CD4-positive, CD25-positive, alpha-beta regulatory T cell (primary cell): ENCODE measurements at regions not wholly inside any gene's neighbourhood (a gene's known extent, or its start where the extent isn't known, plus 50 kb on each side); places are given as distances from the start of the nearest gene placed in this dataset.
"Not testable (repeated sequence)": the region's sequence is repeated elsewhere in the genome, so short reads cannot be mapped to it uniquely, and the experiment has no call there.

ENCODE experiments used
- ATAC-seq, 2 donors: fragments of 150-1000 bp; cut with Tn5 transposase; one replicate each; pipeline ENCODE4 v1.10.0; 2021; ENCODE audit warnings: low read depth in 2 of 2, moderate number of reproducible peaks in 2 of 2, moderate library complexity in 1 of 2
- DNase-seq, 3 donors: peaks; one replicate each; pipeline versions ENCODE4 v3.0.0 to v3.0.0-alpha.2; 2012 to 2022; ENCODE audit warnings: mixed read lengths in 1 of 3
- H3K27ac ChIP-seq: one replicate; pipeline ENCODE4 v1.7.0; 2013; ENCODE audit warnings: mild to moderate bottlenecking, low read length; ENCODE audit not compliant: insufficient read depth, poor library complexity, severe bottlenecking
- H3K27me3 ChIP-seq: one replicate; pipeline ENCODE4 v1.7.0; 2013; ENCODE audit warnings: low read length; ENCODE audit not compliant: control insufficient read depth, insufficient read depth
- H3K36me3 ChIP-seq: one replicate; pipeline ENCODE4 v1.7.0; 2013; ENCODE audit warnings: mild to moderate bottlenecking, low read length, moderate library complexity; ENCODE audit not compliant: control insufficient read depth, insufficient read depth
- H3K4me1 ChIP-seq: 2 replicates; pipeline ENCODE4 v1.7.0; 2013; ENCODE audit warnings: mild to moderate bottlenecking, low read length; ENCODE audit not compliant: insufficient read depth, control insufficient read depth, poor library complexity, severe bottlenecking
- H3K4me3 ChIP-seq: one replicate; pipeline ENCODE4 v1.7.0; 2013; ENCODE audit warnings: low read depth, mild to moderate bottlenecking, low read length, moderate library complexity
- H3K9me3 ChIP-seq, 2 experiments: 1 replicate in 1 of 2; 2 replicates in 1 of 2; pipeline ENCODE4 v1.7.0; 2013; ENCODE audit warnings: low read length in 2 of 2, mild to moderate bottlenecking in 1 of 2, moderate library complexity in 1 of 2; ENCODE audit not compliant: control insufficient read depth in 2 of 2
- H3K27ac Mint-ChIP-seq, 3 donors: one replicate each; pipeline ENCODE4 v1.8.0; 2020 to 2022; ENCODE audit warnings: mild to moderate bottlenecking in 3 of 3, mixed read lengths in 3 of 3, moderate library complexity in 2 of 3
- H3K27me3 Mint-ChIP-seq: one replicate; pipeline ENCODE4 v1.8.0; 2022; ENCODE audit warnings: mild to moderate bottlenecking, mixed read lengths
- H3K36me3 Mint-ChIP-seq: one replicate; pipeline ENCODE4 v1.8.0; 2020; ENCODE audit warnings: mixed read lengths
- H3K4me1 Mint-ChIP-seq, 4 donors: one replicate each; pipeline ENCODE4 v1.8.0; 2020 to 2022; ENCODE audit warnings: mixed read lengths in 4 of 4, mild to moderate bottlenecking in 1 of 4
- H3K4me3 Mint-ChIP-seq, 4 donors: one replicate each; pipeline ENCODE4 v1.8.0; 2020 to 2022; ENCODE audit warnings: mild to moderate bottlenecking in 4 of 4, mixed read lengths in 4 of 4, moderate library complexity in 3 of 4
- H3K9me3 Mint-ChIP-seq, 7 donors: one replicate each; pipeline ENCODE4 v1.8.0; 2020 to 2022; ENCODE audit warnings: mixed read lengths in 7 of 7, mild to moderate bottlenecking in 3 of 7, moderate library complexity in 2 of 7

GRCh38 chr7:149628361-149629149 is 130.9 kb upstream of the ZNF746 start:
- DNase-seq, H3K9me3 ChIP-seq, H3K27me3 ChIP-seq, H3K27ac ChIP-seq, H3K36me3 ChIP-seq, H3K9me3 Mint-ChIP-seq, H3K4me3 ChIP-seq, H3K27ac Mint-ChIP-seq, H3K36me3 Mint-ChIP-seq, H3K4me3 Mint-ChIP-seq, ATAC-seq: not testable (repeated sequence)
- H3K27me3 Mint-ChIP-seq = peaks cover 25% of the 10 kb centered on the region
- H3K4me1 Mint-ChIP-seq = peaks cover 0 to 16% (median 9%) of the 10 kb centered on the region in 4 donors
- peaks cover 14% of the 10 kb centered on the region for H3K4me1 ChIP-seq

- H3K4me1 Mint-ChIP-seq = peaks cover 0 to 23% (median 13%) of the 10 kb centered on the region in 4 donors
- H3K27ac Mint-ChIP-seq = no peak overlapping the region
- no peak for ATAC-seq
- Histone ChIP-seq H3K9me3 (no peaks in the 10 kb centered on the region), H3K36me3 (no peaks in the 10 kb centered on the region), H3K27ac (no peak overlapping the region), H3K4me1 (peaks cover 21% of the 10 kb centered on the region), H3K4me3 (no peak overlapping the region), H3K27me3 (peaks cover 2% of the 10 kb centered on the region)
- H3K27me3 Mint-ChIP-seq = peaks cover 25% of the 10 kb centered on the region
- DNase-seq = no peak
- no peaks in the 10 kb centered on the region for H3K9me3 Mint-ChIP-seq
- peaks cover 3% of the 10 kb centered on the region for H3K36me3 Mint-ChIP-seq
- peak overlapping the region in 1 of 4 donors; percentile 33 for H3K4me3 Mint-ChIP-seq
Measured at GRCh38 chr7:149627911-149628310, 130.3 kb upstream of the ZNF746 start.

- H3K4me3 Mint-ChIP-seq = peak overlapping the region in 1 of 4 donors; percentile 94
- Histone ChIP-seq H3K36me3 (no peaks in the 10 kb centered on the region), H3K4me3 (no peak overlapping the region), H3K9me3 (no peaks in the 10 kb centered on the region), H3K4me1 (peaks cover 30% of the 10 kb centered on the region), H3K27me3 (peaks cover 2% of the 10 kb centered on the region), H3K27ac (no peak overlapping the region)
- H3K9me3 Mint-ChIP-seq = no peaks in the 10 kb centered on the region
- peaks cover 3% of the 10 kb centered on the region for H3K36me3 Mint-ChIP-seq
- DNase-seq = no peak
- H3K4me1 Mint-ChIP-seq = peaks cover 1 to 32% (median 22%) of the 10 kb centered on the region in 4 donors
- peaks cover 25% of the 10 kb centered on the region for H3K27me3 Mint-ChIP-seq
- H3K27ac Mint-ChIP-seq = no peak overlapping the region
- ATAC-seq = no peak
Measured at GRCh38 chr7:149626972-149627371, 129.4 kb upstream of the ZNF746 start.

- H3K9me3 ChIP-seq = no peaks in the 10 kb centered on the region
- peaks cover 38% of the 10 kb centered on the region for H3K4me1 ChIP-seq
- H3K27me3 ChIP-seq = no peaks in the 10 kb centered on the region
- peak overlapping the region; percentile 80 to 94 (median 92) for H3K4me3 Mint-ChIP-seq
- no peak overlapping the region for H3K4me3 ChIP-seq
- ATAC-seq (no peak), DNase-seq (no peak)
- H3K27ac ChIP-seq = no peak overlapping the region
- no peaks in the 10 kb centered on the region for H3K9me3 Mint-ChIP-seq
- H3K4me1 Mint-ChIP-seq = peaks cover 6 to 41% (median 27%) of the 10 kb centered on the region in 4 donors
- H3K27ac Mint-ChIP-seq = peak overlapping the region in 2 of 3 donors; percentile 40 to 62
- peaks cover 1% of the 10 kb centered on the region for H3K36me3 ChIP-seq
- H3K36me3 Mint-ChIP-seq = peaks cover 6% of the 10 kb centered on the region
- peaks cover 25% of the 10 kb centered on the region for H3K27me3 Mint-ChIP-seq
Measured at GRCh38 chr7:149625947-149626392, 128.4 kb upstream of the ZNF746 start.

GRCh38 chr7:149625340-149625946 is 127.8 kb upstream of the ZNF746 start:
- Mint-ChIP-seq H3K4me3 (peak overlapping the region; percentile 80 to 94 (median 92)), H3K27ac (peak overlapping the region; percentile 7 to 62 (median 40)), H3K9me3 (no peaks in the 10 kb centered on the region), H3K27me3 (peaks cover 29% of the 10 kb centered on the region), H3K4me1 (peaks cover 6 to 46% (median 31%) of the 10 kb centered on the region in 4 donors), H3K36me3 (peaks cover 6% of the 10 kb centered on the region)
- Histone ChIP-seq H3K9me3 (no peaks in the 10 kb centered on the region), H3K4me1 (peaks cover 41% of the 10 kb centered on the region), H3K27me3 (no peaks in the 10 kb centered on the region), H3K36me3 (peaks cover 7% of the 10 kb centered on the region), H3K4me3 (peak overlapping the region; percentile 74), H3K27ac (peak overlapping the region; percentile 66)
- no peak for ATAC-seq
- peak; percentile 30 to 72 (median 41) for DNase-seq

- H3K4me1 ChIP-seq = peaks cover 41% of the 10 kb centered on the region
- peak overlapping the region; percentile 93 to 95 (median 94) for H3K4me3 Mint-ChIP-seq
- H3K36me3 ChIP-seq = peaks cover 14% of the 10 kb centered on the region
- peaks cover 6% of the 10 kb centered on the region for H3K36me3 Mint-ChIP-seq
- H3K4me1 Mint-ChIP-seq = peaks cover 6 to 49% (median 31%) of the 10 kb centered on the region in 4 donors
- no peaks in the 10 kb centered on the region for H3K9me3 Mint-ChIP-seq
- H3K9me3 ChIP-seq = no peaks in the 10 kb centered on the region
- H3K27me3 Mint-ChIP-seq = peaks cover 29% of the 10 kb centered on the region
- no peaks in the 10 kb centered on the region for H3K27me3 ChIP-seq
- DNase-seq = peak; percentile 85 to 96 (median 88)
- H3K4me3 ChIP-seq = peak overlapping the region; percentile 74
- H3K27ac ChIP-seq = peak overlapping the region; percentile 66
- peak overlapping the region; percentile 94 to 95 (median 94) for H3K27ac Mint-ChIP-seq
- ATAC-seq = peak; percentile 93 to 94
Measured at GRCh38 chr7:149624419-149625339, 127.1 kb upstream of the ZNF746 start.

GRCh38 chr7:149624006-149624405 is 126.4 kb upstream of the ZNF746 start:
- Mint-ChIP-seq H3K4me1 (peaks cover 11 to 49% (median 34%) of the 10 kb centered on the region in 4 donors), H3K4me3 (peak overlapping the region; percentile 93 to 96 (median 95)), H3K27ac (peak overlapping the region in 2 of 3 donors; percentile 91 to 94), H3K36me3 (peaks cover 10% of the 10 kb centered on the region), H3K9me3 (no peaks in the 10 kb centered on the region), H3K27me3 (peaks cover 29% of the 10 kb centered on the region)
- no peaks in the 10 kb centered on the region for H3K27me3 ChIP-seq
- DNase-seq = peak; percentile 40 to 66 (median 47)
- H3K36me3 ChIP-seq = peaks cover 21% of the 10 kb centered on the region
- peak overlapping the region; percentile 79 for H3K4me3 ChIP-seq
- H3K4me1 ChIP-seq = peaks cover 41% of the 10 kb centered on the region
- no peaks in the 10 kb centered on the region for H3K9me3 ChIP-seq
- H3K27ac ChIP-seq = peak overlapping the region; percentile 66
- ATAC-seq = peak; percentile 9 to 26
